ENCODE measurements at regions not wholly inside any gene's neighbourhood (a gene's known extent, or its start where the extent isn't known, plus 50 kb on each side); places are given as distances from the start of the nearest gene placed in this dataset.

DNA sequence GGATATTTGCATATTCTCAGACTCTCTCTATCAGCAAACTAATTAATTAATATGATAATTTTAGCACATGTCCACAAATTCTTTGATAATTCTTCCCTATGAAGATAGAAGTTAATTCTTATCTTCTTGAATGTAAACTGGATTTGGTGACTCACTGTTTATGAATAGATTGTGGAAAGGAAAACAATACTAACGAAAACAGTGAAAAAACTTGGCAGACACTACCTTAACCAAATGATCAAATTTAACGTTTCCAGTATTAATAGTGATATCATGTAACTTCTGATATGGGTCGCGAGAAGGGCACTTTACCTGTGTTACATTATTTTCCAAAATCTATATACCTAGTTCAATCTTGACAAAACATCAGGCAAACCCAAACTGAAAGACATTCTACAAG is 401.0 kb downstream of the SI start:
- H3K4me3 ChIP-seq (ENCODE audit: control insufficient read depth, low read depth, low read length): no peak overlapping the region
- TF ChIP-seq, protein P1, sequence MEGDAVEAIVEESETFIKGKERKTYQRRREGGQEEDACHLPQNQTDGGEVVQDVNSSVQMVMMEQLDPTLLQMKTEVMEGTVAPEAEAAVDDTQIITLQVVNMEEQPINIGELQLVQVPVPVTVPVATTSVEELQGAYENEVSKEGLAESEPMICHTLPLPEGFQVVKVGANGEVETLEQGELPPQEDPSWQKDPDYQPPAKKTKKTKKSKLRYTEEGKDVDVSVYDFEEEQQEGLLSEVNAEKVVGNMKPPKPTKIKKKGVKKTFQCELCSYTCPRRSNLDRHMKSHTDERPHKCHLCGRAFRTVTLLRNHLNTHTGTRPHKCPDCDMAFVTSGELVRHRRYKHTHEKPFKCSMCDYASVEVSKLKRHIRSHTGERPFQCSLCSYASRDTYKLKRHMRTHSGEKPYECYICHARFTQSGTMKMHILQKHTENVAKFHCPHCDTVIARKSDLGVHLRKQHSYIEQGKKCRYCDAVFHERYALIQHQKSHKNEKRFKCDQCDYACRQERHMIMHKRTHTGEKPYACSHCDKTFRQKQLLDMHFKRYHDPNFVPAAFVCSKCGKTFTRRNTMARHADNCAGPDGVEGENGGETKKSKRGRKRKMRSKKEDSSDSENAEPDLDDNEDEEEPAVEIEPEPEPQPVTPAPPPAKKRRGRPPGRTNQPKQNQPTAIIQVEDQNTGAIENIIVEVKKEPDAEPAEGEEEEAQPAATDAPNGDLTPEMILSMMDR (conservative IDR thresholded peaks at IDR 0.05; ENCODE audit: control insufficient read depth, insufficient read depth, low read depth, low read length): no peak
- DNase-seq (ENCODE audit: low read depth): no peak

DNA sequence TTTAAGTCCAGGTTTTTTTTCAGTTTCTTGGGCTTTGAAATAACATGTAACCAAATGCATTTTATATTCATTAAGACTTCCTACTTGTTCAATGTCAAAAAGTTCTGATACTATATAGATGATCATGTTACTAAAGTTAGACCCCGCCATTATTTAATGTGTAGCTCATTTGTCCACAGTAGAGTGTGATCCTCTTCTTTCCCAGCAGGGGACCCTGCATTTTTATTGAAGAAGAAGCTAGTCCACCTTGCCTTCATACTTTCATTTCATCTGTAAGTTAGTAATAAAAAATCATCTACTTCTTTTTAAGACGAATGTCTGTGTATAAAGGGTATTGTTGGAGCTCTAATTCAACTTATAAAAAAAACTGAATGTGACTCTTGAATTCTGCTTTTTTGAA is 404.6 kb downstream of the SI start:
- TF ChIP-seq, protein P1 (conservative IDR thresholded peaks at IDR 0.05; ENCODE audit: control insufficient read depth, insufficient read depth, low read depth, low read length): no peak
- H3K4me3 ChIP-seq (ENCODE audit: control insufficient read depth, low read depth, low read length): no peak overlapping the region
- DNase-seq (ENCODE audit: low read depth): no peak

DNA sequence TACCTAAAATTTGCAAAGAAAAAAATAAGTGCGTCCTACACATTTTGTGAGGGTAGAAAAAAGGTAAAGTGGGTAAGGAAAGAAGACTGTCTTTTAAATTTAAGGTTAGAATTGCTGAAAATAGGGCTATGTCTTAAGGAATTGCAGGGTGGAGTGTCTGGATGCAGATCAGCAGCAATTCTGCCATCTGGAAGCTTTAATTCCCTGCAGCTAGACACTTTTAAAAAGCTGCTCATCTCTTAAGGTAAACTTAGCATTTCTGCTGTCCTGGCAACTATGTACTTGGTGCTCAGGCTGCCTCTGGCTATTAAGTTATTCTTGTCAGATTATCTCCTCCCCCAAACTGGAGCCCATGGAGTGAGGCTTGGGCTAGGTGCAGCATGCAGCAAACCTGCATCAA is 420.2 kb downstream of the SI start:
- no peak for DNase-seq (ENCODE audit: low read depth)
- no peak overlapping the region for H3K4me3 ChIP-seq (ENCODE audit: control insufficient read depth, low read depth, low read length)
- TF ChIP-seq, protein P1 (conservative IDR thresholded peaks at IDR 0.05; ENCODE audit: control insufficient read depth, insufficient read depth, low read depth, low read length): no peak

DNA sequence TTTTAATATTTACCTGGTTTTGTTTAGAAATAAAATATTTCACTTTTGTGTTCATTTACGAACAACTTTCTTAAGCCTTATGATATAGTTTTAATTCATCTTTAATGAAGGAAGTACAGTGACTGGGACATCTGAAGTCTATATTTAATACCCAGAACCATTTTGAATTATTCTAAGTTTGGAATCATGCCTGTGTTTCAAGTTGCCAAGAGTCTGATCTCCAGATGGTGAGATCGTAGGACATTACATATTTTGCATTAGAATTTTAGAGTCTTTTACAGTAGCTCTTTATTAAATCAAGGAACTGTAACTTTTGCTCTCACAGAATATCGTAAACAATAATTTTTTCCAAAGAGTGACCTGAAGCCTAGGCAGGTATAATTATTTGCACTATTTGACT is 420.7 kb downstream of the SI start:
- no peak overlapping the region for H3K4me3 ChIP-seq (ENCODE audit: control insufficient read depth, low read depth, low read length)
- no peak for DNase-seq (ENCODE audit: low read depth)
- TF ChIP-seq, protein P1 (conservative IDR thresholded peaks at IDR 0.05; ENCODE audit: control insufficient read depth, insufficient read depth, low read depth, low read length): no peak

DNA sequence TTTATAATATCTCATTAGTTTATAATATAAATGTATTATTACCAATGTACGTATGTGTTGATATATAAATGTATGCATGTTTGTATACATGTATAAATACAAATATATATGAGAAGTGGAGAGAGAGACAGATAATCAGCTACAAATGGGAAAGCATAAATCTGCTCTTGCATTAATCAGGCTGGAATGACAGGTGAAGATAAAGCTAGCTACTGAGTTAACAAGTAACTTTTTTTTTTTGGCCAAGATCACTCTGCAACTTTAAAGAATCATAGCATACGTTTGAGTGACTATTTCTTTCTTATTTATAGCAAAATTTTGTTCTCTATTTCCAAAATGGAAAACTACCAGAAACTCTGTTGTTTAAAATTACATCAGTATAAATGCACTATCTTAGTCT is 422.8 kb downstream of the SI start:
- TF ChIP-seq, protein P1 (conservative IDR thresholded peaks at IDR 0.05; ENCODE audit: control insufficient read depth, insufficient read depth, low read depth, low read length): no peak

DNA sequence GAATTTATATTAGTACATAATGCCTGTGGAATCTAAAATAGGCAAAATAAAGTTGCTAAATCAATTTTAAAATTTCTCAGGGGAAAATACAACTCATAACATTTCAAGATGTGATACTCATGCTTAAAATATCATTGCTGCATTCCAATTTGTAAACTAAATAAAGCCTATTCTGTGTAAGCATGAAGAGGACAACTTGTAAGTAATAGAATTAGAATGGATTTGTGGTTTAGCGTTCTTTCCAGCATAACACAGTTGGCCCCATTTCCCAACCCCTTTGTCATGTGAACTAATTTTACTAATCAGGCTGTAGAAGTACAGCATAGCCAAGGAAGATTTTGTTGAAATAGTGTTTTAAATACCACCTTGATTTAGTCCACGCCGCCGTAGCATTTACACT is 437.2 kb downstream of the SI start:
- TF ChIP-seq, protein P1 (conservative IDR thresholded peaks at IDR 0.05; ENCODE audit: control insufficient read depth, insufficient read depth, low read depth, low read length): no peak
- peak; percentile 52 for DNase-seq (ENCODE audit: low read depth)

More for the DNA sequence above, 422.8 kb downstream of the SI start:
- no peak overlapping the region for H3K4me3 ChIP-seq (ENCODE audit: control insufficient read depth, low read depth, low read length)
- DNase-seq (ENCODE audit: low read depth): no peak

DNA sequence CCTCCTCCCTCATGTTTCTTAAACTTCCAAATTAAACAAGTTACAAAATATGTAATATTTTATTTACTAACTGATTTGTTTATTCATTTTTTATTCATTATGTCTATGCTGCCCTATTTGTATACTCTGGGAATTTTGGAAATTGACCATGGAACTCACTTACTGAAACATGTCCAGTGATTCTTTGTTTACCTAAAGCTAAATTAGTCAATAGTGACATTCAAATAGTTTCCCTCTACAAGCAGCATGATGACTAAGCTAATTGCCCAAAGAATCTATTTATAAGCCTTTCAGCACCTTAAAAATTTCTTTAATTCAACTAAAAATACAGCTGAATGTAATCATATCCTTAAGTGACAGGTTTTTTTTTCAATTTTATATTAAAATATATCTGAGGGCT is 437.7 kb downstream of the SI start:
- DNase-seq (ENCODE audit: low read depth): peak; percentile 12
- TF ChIP-seq, protein P1 (conservative IDR thresholded peaks at IDR 0.05; ENCODE audit: control insufficient read depth, insufficient read depth, low read depth, low read length): no peak
- no peak overlapping the region for H3K4me3 ChIP-seq (ENCODE audit: control insufficient read depth, low read depth, low read length)

More for the DNA sequence above, 437.2 kb downstream of the SI start:
- H3K4me3 ChIP-seq (ENCODE audit: control insufficient read depth, low read depth, low read length): no peak overlapping the region
